ENCODE measurements at regions not wholly inside any gene's neighbourhood (a gene's known extent, or its start where the extent isn't known, plus 50 kb on each side); places are given as distances from the start of the nearest gene placed in this dataset.

DNA sequence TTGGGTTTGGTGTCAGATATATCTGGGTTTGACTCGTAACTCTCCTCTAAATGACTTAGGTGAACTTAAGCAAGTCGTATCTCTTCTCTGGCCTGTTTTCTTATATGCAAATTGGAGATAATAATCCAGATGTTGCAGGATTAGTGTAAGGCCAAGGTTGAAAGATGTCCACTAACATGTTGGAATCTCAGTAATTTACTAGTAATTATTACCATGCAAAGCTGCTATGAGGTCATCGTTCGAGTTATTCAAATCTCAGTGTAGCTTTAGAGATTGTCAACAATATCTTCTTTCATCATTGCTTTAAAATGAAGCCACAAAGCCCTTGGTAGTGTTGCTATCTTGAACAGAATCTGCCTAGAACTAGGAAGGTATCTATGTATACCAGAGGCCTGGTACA, 437.7 kb upstream of the KLF4 start:
- TF ChIP-seq ZNF274 (IDR thresholded peaks at IDR 0.05; ENCODE audit: low read depth, low read length) (no peak), YY1 (IDR thresholded peaks at IDR 0.05; ENCODE audit: insufficient read depth, insufficient read length) (no peak), SUZ12 (IDR thresholded peaks at IDR 0.05; ENCODE audit: extremely low read depth, insufficient read depth, insufficient read length) (no peak)

Measured in NT2/D1 (cell line).